ENCODE measurements at regions not wholly inside any gene's neighbourhood (a gene's known extent, or its start where the extent isn't known, plus 50 kb on each side); places are given as distances from the start of the nearest gene placed in this dataset.

- no peak for TF ChIP-seq CTCF (IDR thresholded peaks at IDR 0.05)
- TF ChIP-seq POLR2A (IDR thresholded peaks at IDR 0.05): no peak
Observed at GRCh38 chr10:113455947-113456346, 96.9 kb upstream of the HABP2 start.

Data from lower leg skin (tissue), 3 donors.